ENCODE measurements at regions not wholly inside any gene's neighbourhood (a gene's known extent, or its start where the extent isn't known, plus 50 kb on each side); places are given as distances from the start of the nearest gene placed in this dataset.

DNA sequence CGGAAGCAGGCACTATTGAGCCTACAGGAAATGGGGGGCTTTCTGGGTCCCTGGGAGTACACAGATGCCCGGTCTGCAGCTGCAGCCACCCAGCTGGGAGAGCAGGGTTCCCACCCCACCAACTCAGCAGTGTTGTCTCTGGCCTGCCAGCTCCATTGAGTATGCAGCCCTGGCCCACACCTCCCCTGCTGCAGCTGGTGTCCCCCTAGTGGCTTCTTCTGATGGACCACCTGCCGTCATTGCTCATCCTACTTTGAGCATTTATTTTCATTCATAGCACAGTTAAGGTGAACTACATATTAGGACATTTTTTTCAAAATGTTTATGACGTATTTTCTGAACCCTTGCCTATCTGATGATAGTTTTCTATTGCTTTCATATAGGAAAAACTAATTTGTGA lies 189.8 kb upstream of the LYPLAL1 start:
- Histone ChIP-seq H3K27me3 (ENCODE audit: control insufficient read depth in 2 of 2, insufficient read depth in 2 of 2, low read length in 2 of 2) (no peaks in the 10 kb centered on the region), H3K79me2 (ENCODE audit: insufficient read depth, low read length) (no peaks in the 10 kb centered on the region), H2AFZ (ENCODE audit: insufficient read depth, low read depth, low read length, poor library complexity, severe bottlenecking) (no peak overlapping the region), H3K4me1 (ENCODE audit: control insufficient read depth in 1 of 2, insufficient read depth in 2 of 2, low read length in 2 of 2) (no peaks in the 10 kb centered on the region), H4K20me1 (ENCODE audit: insufficient read depth, low read length) (no peaks in the 10 kb centered on the region), H3K36me3 (replicated peaks in 1 of 2; ENCODE audit: control insufficient read depth in 1 of 2, insufficient read depth in 2 of 2, low read length in 2 of 2) (no peaks in the 10 kb centered on the region), H3K4me3 (replicated peaks in 1 of 3; ENCODE audit: low read depth in 2 of 3, low read length in 3 of 3) (no peak overlapping the region), H3K9me3 (replicated peaks in 1 of 2; ENCODE audit: control insufficient read depth in 1 of 2, insufficient read depth in 1 of 2, low read length in 2 of 2) (no peaks in the 10 kb centered on the region), H3K9ac (ENCODE audit: insufficient read depth, low read length, poor library complexity, severe bottlenecking) (no peak overlapping the region), H3K27ac (ENCODE audit: low read depth in 1 of 2, low read length in 2 of 2) (no peak overlapping the region), H3K4me2 (replicated peaks; ENCODE audit: extremely low read depth, low read length, poor library complexity, severe bottlenecking) (no peak overlapping the region)
- H3K36me3 Mint-ChIP-seq = no peaks in the 10 kb centered on the region
- TF ChIP-seq, protein P1, sequence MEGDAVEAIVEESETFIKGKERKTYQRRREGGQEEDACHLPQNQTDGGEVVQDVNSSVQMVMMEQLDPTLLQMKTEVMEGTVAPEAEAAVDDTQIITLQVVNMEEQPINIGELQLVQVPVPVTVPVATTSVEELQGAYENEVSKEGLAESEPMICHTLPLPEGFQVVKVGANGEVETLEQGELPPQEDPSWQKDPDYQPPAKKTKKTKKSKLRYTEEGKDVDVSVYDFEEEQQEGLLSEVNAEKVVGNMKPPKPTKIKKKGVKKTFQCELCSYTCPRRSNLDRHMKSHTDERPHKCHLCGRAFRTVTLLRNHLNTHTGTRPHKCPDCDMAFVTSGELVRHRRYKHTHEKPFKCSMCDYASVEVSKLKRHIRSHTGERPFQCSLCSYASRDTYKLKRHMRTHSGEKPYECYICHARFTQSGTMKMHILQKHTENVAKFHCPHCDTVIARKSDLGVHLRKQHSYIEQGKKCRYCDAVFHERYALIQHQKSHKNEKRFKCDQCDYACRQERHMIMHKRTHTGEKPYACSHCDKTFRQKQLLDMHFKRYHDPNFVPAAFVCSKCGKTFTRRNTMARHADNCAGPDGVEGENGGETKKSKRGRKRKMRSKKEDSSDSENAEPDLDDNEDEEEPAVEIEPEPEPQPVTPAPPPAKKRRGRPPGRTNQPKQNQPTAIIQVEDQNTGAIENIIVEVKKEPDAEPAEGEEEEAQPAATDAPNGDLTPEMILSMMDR (IDR thresholded peaks at IDR 0.05) = peak; percentile 12
- WGBS (ENCODE audit: insufficient coverage) = 70% methylated on average over 2 of the region's 4 CpGs
- no peak overlapping the region for H3K4me3 Mint-ChIP-seq
- H3K27ac Mint-ChIP-seq = no peak overlapping the region
- intact Hi-C loops (cut with micrococcal nuclease) = no loop called here
- no peak for DNase-seq
- no peaks in the 10 kb centered on the region for H3K4me1 Mint-ChIP-seq
- peaks cover 1 to 3% (median 2%) of the 10 kb centered on the region in 3 donors for H3K27me3 Mint-ChIP-seq (ENCODE audit: low read depth in 3 of 3)
- peaks cover 0 to 2% (median 0%) of the 10 kb centered on the region in 7 donors for H3K9me3 Mint-ChIP-seq

DNA sequence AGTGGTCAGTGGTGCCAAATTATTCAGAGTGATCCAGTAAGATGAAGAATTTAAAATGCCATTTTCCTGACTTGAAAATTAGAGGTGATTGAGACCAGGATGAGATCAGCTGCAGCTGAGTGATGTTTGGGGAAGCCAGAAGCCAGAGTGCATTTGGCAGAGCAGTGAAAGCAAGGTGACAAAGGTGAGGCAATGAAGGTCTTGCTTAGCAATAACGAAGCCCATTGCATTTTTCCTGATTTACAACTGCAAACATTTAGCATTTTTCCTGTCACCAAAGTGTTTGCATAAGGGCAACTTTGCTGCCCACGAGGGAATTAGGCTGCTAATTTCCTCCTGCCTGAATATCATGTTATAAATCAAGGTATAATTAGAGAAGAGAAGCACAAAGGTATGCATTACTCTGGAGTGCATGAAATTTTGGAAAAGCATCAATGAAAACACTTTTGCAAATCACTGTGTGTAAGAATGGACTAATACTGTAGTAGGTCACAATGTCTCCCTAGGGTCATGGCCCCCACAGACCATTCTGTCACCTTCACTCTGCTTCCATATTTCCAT lies 188.2 kb upstream of the LYPLAL1 start:
- intact Hi-C loops (cut with micrococcal nuclease) = no loop called here
- Histone ChIP-seq H3K9ac (ENCODE audit: insufficient read depth, low read length, poor library complexity, severe bottlenecking) (no peak overlapping the region), H4K20me1 (ENCODE audit: insufficient read depth, low read length) (no peaks in the 10 kb centered on the region), H3K36me3 (replicated peaks in 1 of 2; ENCODE audit: control insufficient read depth in 1 of 2, insufficient read depth in 2 of 2, low read length in 2 of 2) (no peaks in the 10 kb centered on the region), H3K4me2 (replicated peaks; ENCODE audit: extremely low read depth, low read length, poor library complexity, severe bottlenecking) (no peak overlapping the region), H3K79me2 (ENCODE audit: insufficient read depth, low read length) (no peaks in the 10 kb centered on the region), H3K4me1 (ENCODE audit: control insufficient read depth in 1 of 2, insufficient read depth in 2 of 2, low read length in 2 of 2) (no peaks in the 10 kb centered on the region), H3K27ac (ENCODE audit: low read depth in 1 of 2, low read length in 2 of 2) (no peak overlapping the region), H3K27me3 (ENCODE audit: control insufficient read depth in 2 of 2, insufficient read depth in 2 of 2, low read length in 2 of 2) (no peaks in the 10 kb centered on the region), H3K9me3 (replicated peaks in 1 of 2; ENCODE audit: control insufficient read depth in 1 of 2, insufficient read depth in 1 of 2, low read length in 2 of 2) (no peaks in the 10 kb centered on the region), H3K4me3 (replicated peaks in 1 of 3; ENCODE audit: low read depth in 2 of 3, low read length in 3 of 3) (no peak overlapping the region), H2AFZ (ENCODE audit: insufficient read depth, low read depth, low read length, poor library complexity, severe bottlenecking) (no peak overlapping the region)
- Mint-ChIP-seq H3K4me1 (no peaks in the 10 kb centered on the region), H3K27me3 (ENCODE audit: low read depth in 3 of 3) (peaks cover 0 to 3% (median 2%) of the 10 kb centered on the region in 3 donors), H3K4me3 (no peak overlapping the region), H3K27ac (no peak overlapping the region), H3K36me3 (no peaks in the 10 kb centered on the region), H3K9me3 (peaks cover 0 to 4% (median 2%) of the 10 kb centered on the region in 7 donors)
- TF ChIP-seq, protein P1 (IDR thresholded peaks at IDR 0.05) = no peak
- no peak for DNase-seq
- WGBS (ENCODE audit: insufficient coverage) = no CpG with 5 or more reads among the region's 2 CpGs
